ENCODE measurements at regions not wholly inside any gene's neighbourhood (a gene's known extent, or its start where the extent isn't known, plus 50 kb on each side); places are given as distances from the start of the nearest gene placed in this dataset.

DNA sequence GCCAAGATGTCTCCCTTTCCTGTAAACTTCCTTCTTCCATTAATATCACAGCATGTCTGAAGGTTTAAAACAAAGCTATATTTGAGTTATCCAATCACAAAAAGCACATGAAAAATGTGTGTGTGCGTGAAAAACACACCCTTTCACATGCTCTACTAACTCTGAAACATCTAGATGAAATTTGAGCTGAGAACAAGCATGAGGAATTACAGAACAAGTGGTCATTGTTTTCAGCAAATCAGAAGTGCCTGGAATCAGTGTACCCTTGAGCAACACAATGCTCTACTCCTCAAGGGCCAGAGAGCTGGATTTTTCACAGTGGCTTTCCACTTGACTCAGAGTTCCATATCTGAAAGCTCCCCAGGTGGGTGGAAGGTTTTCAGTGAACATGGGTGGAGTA lies 255.9 kb downstream of the PSAT1 start:
- Histone ChIP-seq H3K36me3 (no peaks in the 10 kb centered on the region), H3K4me3 (no peak overlapping the region), H3K9me3 (no peaks in the 10 kb centered on the region), H3K27ac (no peak overlapping the region), H3K27me3 (no peaks in the 10 kb centered on the region), H3K4me1 (no peaks in the 10 kb centered on the region)
- ATAC-seq, result no peak
- TF ChIP-seq, protein P1, sequence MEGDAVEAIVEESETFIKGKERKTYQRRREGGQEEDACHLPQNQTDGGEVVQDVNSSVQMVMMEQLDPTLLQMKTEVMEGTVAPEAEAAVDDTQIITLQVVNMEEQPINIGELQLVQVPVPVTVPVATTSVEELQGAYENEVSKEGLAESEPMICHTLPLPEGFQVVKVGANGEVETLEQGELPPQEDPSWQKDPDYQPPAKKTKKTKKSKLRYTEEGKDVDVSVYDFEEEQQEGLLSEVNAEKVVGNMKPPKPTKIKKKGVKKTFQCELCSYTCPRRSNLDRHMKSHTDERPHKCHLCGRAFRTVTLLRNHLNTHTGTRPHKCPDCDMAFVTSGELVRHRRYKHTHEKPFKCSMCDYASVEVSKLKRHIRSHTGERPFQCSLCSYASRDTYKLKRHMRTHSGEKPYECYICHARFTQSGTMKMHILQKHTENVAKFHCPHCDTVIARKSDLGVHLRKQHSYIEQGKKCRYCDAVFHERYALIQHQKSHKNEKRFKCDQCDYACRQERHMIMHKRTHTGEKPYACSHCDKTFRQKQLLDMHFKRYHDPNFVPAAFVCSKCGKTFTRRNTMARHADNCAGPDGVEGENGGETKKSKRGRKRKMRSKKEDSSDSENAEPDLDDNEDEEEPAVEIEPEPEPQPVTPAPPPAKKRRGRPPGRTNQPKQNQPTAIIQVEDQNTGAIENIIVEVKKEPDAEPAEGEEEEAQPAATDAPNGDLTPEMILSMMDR (IDR thresholded peaks at IDR 0.05), result no peak
- DNase-seq, result no peak
- intact Hi-C loops (cut with DNase I), result no loop called here

DNA sequence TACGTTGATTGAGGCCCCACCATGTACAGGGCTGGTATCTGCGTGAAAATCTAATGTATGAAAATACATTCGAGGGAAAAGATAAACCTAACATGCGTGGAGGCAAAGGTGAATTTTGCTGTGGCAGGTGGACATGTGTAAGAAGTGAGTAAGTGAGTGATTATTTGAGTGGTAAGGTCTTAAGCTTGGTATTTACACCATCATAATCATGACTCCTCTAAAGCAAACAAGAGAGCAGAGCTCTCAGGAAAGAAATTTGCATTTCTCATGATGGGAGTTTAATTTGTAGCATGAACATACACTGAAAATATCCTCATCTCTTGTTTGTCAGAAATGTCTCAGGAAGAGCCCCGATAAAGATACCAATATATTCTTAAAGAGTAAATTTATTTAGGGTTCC lies 260.6 kb downstream of the PSAT1 start:
- Histone ChIP-seq H3K9me3 (no peaks in the 10 kb centered on the region), H3K27ac (no peak overlapping the region), H3K4me3 (no peak overlapping the region), H3K27me3 (no peaks in the 10 kb centered on the region), H3K36me3 (no peaks in the 10 kb centered on the region), H3K4me1 (no peaks in the 10 kb centered on the region)
- DNase-seq (no peak), ATAC-seq (no peak)
- TF ChIP-seq, protein P1 (IDR thresholded peaks at IDR 0.05), result no peak
- intact Hi-C loops (cut with DNase I), result no loop called here

DNA sequence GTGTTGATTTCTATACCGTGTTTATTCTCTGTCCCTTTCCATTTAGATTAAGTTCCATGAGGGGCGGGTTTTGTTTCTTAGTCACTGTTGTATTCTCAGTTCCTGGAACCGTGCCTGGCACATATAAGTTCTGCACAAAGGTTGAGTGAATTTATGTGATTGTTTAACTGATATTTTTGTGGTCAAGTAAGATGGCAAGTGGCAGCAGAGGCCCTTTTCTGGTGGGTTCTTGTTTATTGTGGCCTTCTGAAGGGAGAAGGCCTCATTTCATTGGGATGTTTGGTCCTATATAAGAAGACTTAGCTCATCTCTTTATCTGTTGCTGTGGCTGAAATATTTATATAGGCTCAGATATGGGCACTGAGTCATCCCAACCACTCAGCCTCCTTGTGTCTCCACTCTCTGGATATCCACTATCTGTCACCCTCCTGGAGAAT lies 262.5 kb downstream of the PSAT1 start:
- H3K27me3 ChIP-seq, result no peaks in the 10 kb centered on the region
- TF ChIP-seq, protein P1 (IDR thresholded peaks at IDR 0.05), result no peak
- H3K4me3 ChIP-seq, result no peak overlapping the region
- no peak overlapping the region for H3K27ac ChIP-seq
- no peak for ATAC-seq
- no peaks in the 10 kb centered on the region for H3K36me3 ChIP-seq
- DNase-seq, result no peak
- H3K9me3 ChIP-seq, result no peaks in the 10 kb centered on the region
- intact Hi-C loops (cut with DNase I), result no loop called here
- H3K4me1 ChIP-seq, result no peaks in the 10 kb centered on the region

DNA sequence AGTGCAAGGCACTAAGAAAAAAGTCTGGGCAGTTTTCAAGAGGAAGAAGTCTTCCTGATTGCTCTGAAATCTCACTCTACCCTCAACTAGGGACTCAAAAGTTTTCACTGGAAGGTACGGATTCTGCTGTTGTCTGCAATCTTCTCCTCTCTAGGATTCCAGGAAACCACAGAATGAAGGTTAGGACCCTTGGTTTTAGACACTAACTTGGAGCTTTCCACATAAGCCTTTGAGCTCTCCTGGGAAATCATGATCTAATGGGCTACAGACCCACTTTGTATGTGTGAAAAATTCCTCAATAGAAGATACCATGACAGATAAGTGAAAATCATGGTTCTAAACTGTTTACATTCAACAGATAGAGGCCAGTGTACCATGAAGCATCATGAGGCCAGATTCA lies 265.1 kb downstream of the PSAT1 start:
- TF ChIP-seq, protein P1 (IDR thresholded peaks at IDR 0.05), result no peak
- H3K9me3 ChIP-seq, result no peaks in the 10 kb centered on the region
- H3K27ac ChIP-seq, result no peak overlapping the region
- intact Hi-C loops (cut with DNase I), result no loop called here
- DNase-seq (no peak), ATAC-seq (no peak)
- no peaks in the 10 kb centered on the region for H3K4me1 ChIP-seq
- H3K36me3 ChIP-seq, result no peaks in the 10 kb centered on the region
- no peaks in the 10 kb centered on the region for H3K27me3 ChIP-seq
- H3K4me3 ChIP-seq, result no peak overlapping the region

DNA sequence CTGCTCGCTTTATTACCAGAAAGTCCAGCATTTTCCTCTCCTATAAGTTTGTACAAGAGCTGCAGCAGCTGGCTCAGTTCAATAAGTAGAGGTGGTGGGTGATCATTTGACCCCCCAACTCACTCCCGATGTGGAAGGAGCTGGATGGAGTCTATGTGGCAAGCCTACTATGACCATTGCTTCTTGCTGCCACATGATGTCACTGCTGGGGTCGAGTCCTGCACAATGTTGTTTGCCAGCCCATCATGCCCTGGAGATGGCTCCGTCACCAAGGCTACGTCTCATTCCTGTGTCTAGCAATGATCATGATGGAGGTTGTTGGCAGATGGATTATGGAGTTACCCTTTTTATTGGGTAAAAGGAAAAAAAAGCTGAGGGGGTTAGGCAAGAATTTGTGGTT lies 266.3 kb downstream of the PSAT1 start:
- Histone ChIP-seq H3K4me3 (no peak overlapping the region), H3K36me3 (no peaks in the 10 kb centered on the region), H3K27me3 (no peaks in the 10 kb centered on the region), H3K9me3 (no peaks in the 10 kb centered on the region), H3K27ac (no peak overlapping the region), H3K4me1 (no peaks in the 10 kb centered on the region)
- TF ChIP-seq, protein P1 (IDR thresholded peaks at IDR 0.05), result no peak
- intact Hi-C loops (cut with DNase I), result no loop called here
- DNase-seq, result no peak
- no peak for ATAC-seq

DNA sequence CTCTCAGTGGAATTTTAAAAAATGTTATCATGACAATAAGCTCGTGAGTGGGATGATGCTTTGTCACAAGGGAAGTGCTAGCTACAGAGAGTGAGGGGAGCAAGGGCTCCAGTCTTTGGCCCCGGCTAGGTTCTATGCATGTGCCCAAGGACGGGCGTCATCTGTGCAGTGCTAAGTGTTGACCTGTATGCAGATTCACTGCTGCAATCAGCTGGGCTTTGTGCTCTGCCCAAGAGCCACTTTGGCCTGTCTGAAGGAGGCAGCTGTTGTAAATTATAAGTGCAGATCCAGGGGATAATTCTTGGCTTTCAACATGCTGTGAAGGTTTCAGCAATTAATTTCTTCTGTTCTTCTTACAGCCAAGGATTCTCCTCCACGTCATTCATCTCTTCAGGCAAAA lies 268.6 kb downstream of the PSAT1 start:
- TF ChIP-seq, protein P1 (IDR thresholded peaks at IDR 0.05), result no peak
- intact Hi-C loops (cut with DNase I), result no loop called here
- no peak for DNase-seq
- no peak for ATAC-seq
- Histone ChIP-seq H3K9me3 (no peaks in the 10 kb centered on the region), H3K27ac (no peak overlapping the region), H3K27me3 (no peaks in the 10 kb centered on the region), H3K36me3 (no peaks in the 10 kb centered on the region), H3K4me3 (no peak overlapping the region), H3K4me1 (no peaks in the 10 kb centered on the region)

All from upper lobe of right lung (tissue), 1 donor.